B cell (primary cell): ENCODE measurements at regions not wholly inside any gene's neighbourhood (a gene's known extent, or its start where the extent isn't known, plus 50 kb on each side); places are given as distances from the start of the nearest gene placed in this dataset.

ENCODE experiments used
- CTCF ChIP-seq: fragments of 200-600 bp; IDR thresholded peaks from one replicate; pipeline ENCODE4 v1.8.0; 2022; ENCODE audit warnings: antibody characterized with exemption, mild to moderate bottlenecking
- EZH2 ChIP-seq: IDR thresholded peaks from 2 replicates; pipeline ENCODE4 v1.6.1; 2012; ENCODE audit warnings: borderline replicate concordance, low read depth, mild to moderate bottlenecking, moderate library complexity, low read length; ENCODE audit not compliant: insufficient read depth, poor library complexity, severe bottlenecking

DNA sequence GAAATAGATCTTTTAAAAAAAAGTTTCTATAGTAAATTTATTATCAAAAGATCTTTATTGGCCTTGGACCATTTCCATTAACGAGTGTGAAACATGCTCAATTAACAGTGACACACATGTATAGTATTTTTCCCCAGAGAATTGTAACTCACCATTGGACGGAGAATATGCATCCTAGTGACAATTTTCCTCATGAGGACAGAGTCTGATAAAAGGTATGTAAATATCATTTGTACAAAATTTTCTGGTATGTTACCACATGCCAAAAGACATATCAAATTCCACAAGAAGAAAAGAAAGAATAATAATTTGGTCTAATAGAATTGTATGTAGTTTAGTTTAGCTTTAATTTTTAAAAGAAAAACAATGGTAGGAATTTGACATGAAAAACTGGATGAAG is 1096.0 kb upstream of the FLRT2 start:
- TF ChIP-seq CTCF, result no peak
- no peak for TF ChIP-seq EZH2
